Mesodermal cell (in vitro differentiated cells): ENCODE measurements at regions not wholly inside any gene's neighbourhood (a gene's known extent, or its start where the extent isn't known, plus 50 kb on each side); places are given as distances from the start of the nearest gene placed in this dataset.

Experiments used
- H3K27ac ChIP-seq: 2 replicates; pipeline ENCODE4 v1.7.0; 2013; ENCODE audit warnings: mild to moderate bottlenecking, low read depth, low read length, moderate library complexity; ENCODE audit not compliant: severe bottlenecking
- H3K36me3 ChIP-seq: 2 replicates; pipeline ENCODE4 v1.7.1; 2013; ENCODE audit warnings: mild to moderate bottlenecking, low read length, moderate library complexity; ENCODE audit not compliant: control insufficient read depth, insufficient read depth
- H3K4me1 ChIP-seq: one replicate; pipeline ENCODE4 v1.7.1; 2013; ENCODE audit warnings: mild to moderate bottlenecking, low read length; ENCODE audit not compliant: insufficient read depth, control insufficient read depth, poor library complexity, severe bottlenecking
- H3K4me3 ChIP-seq: 2 replicates; pipeline ENCODE4 v1.7.0; 2013; ENCODE audit warnings: low read length, control low read depth, mild to moderate bottlenecking; ENCODE audit not compliant: insufficient read depth, poor library complexity, severe bottlenecking; ENCODE audit errors: extremely low read depth
- H3K9me3 ChIP-seq: 2 replicates; pipeline ENCODE4 v1.7.1; 2013; ENCODE audit warnings: mild to moderate bottlenecking, low read length, moderate library complexity; ENCODE audit not compliant: control insufficient read depth
- WGBS, 2 experiments: methylation state at CpG; one replicate each; pipeline ENCODE4 v1.1.5; 2013; ENCODE audit warnings: missing lambda C conversion rate in 2 of 2; ENCODE audit not compliant: insufficient coverage in 2 of 2; 5-methylcytosine and 5-hydroxymethylcytosine counted together

GRCh38 chr10:6637053-6637452 lies 57.0 kb upstream of the PRKCQ start:
- WGBS, 2 experiments = 85 to 92% methylated on average over 3 of the region's 4 CpGs
- H3K4me3 ChIP-seq = no peak overlapping the region
- no peaks in the 10 kb centered on the region for H3K9me3 ChIP-seq
- H3K4me1 ChIP-seq = no peaks in the 10 kb centered on the region
- H3K36me3 ChIP-seq = no peaks in the 10 kb centered on the region
- no peak overlapping the region for H3K27ac ChIP-seq

GRCh38 chr10:6635784-6636183 lies 55.7 kb upstream of the PRKCQ start:
- no peaks in the 10 kb centered on the region for H3K36me3 ChIP-seq
- H3K4me1 ChIP-seq = no peaks in the 10 kb centered on the region
- no peak overlapping the region for H3K4me3 ChIP-seq
- H3K27ac ChIP-seq = no peak overlapping the region
- no CpG with 5 or more reads among the region's 2 CpGs for WGBS, 2 experiments
- H3K9me3 ChIP-seq = no peaks in the 10 kb centered on the region
